Caco-2 (cell line): ENCODE measurements at regions not wholly inside any gene's neighbourhood (a gene's known extent, or its start where the extent isn't known, plus 50 kb on each side); places are given as distances from the start of the nearest gene placed in this dataset.

ENCODE experiments used
- BruUV-seq: library from RNA; stranded (reverse); fragments of 400-500 nt; replicated peaks from 2 replicates; lab custom pipeline; 2021; lab: Mats Ljungman, UMichigan
- CTCF ChIA-PET: fragments of 300-600 bp; sonication (Branson Sonifier 250); formaldehyde crosslinking; loops from one replicate; lab custom pipeline; 2022; ENCODE audit warnings: antibody characterized with exemption; lab: Charles Lee
- POLR2A ChIA-PET: fragments of 300-600 bp; sonication (Branson Sonifier 250); formaldehyde crosslinking; loops from one replicate; lab custom pipeline; 2022; ENCODE audit warnings: antibody characterized with exemption; lab: Charles Lee
- DNase-seq, 2 experiments: peaks; one replicate each; pipeline versions ENCODE4 v3.0.0 to v3.0.0-alpha.2; 2020 to 2022
- H3K27me3 ChIP-seq: replicated peaks from 2 replicates; pipeline ENCODE4 v1.6.0; 2011; ENCODE audit warnings: low read length; ENCODE audit not compliant: control insufficient read depth, insufficient read depth
- H3K36me3 ChIP-seq: 2 replicates; pipeline ENCODE4 v1.5.1; 2011; ENCODE audit warnings: low read length; ENCODE audit not compliant: control insufficient read depth, insufficient read depth
- H3K4me1 ChIP-seq: fragments of 250-450 bp; sonication (Bioruptor Pico); 2 replicates; pipeline ENCODE4 v1.5.1; 2020; ENCODE audit warnings: mild to moderate bottlenecking
- H3K4me3 ChIP-seq: 2 replicates; pipeline ENCODE4 v1.5.1; 2011; ENCODE audit warnings: low read depth, mild to moderate bottlenecking, control low read depth, low read length
- H3K9me3 ChIP-seq: fragments of 250-450 bp; sonication (Bioruptor Pico); 2 replicates; pipeline ENCODE4 v1.5.1; 2020; ENCODE audit warnings: mild to moderate bottlenecking, moderate library complexity
- H3K27ac Mint-ChIP-seq: one replicate; pipeline ENCODE4 v1.8.0; 2022; ENCODE audit warnings: mixed read lengths; ENCODE audit not compliant: unreplicated experiment
- H3K27me3 Mint-ChIP-seq: one replicate; pipeline ENCODE4 v1.8.0; 2022; ENCODE audit warnings: mixed read lengths; ENCODE audit not compliant: insufficient read depth, unreplicated experiment
- H3K36me3 Mint-ChIP-seq: one replicate; pipeline ENCODE4 v1.8.0; 2022; ENCODE audit warnings: mild to moderate bottlenecking, mixed read lengths; ENCODE audit not compliant: insufficient read depth, unreplicated experiment
- H3K4me1 Mint-ChIP-seq: one replicate; pipeline ENCODE4 v1.8.0; 2022; ENCODE audit warnings: low read depth, mixed read lengths; ENCODE audit not compliant: unreplicated experiment
- H3K4me3 Mint-ChIP-seq: one replicate; pipeline ENCODE4 v1.8.0; 2022; ENCODE audit warnings: mild to moderate bottlenecking, moderate library complexity, mixed read lengths; ENCODE audit not compliant: unreplicated experiment
- H3K9me3 Mint-ChIP-seq: one replicate; pipeline ENCODE4 v1.8.0; 2022; ENCODE audit warnings: mixed read lengths; ENCODE audit not compliant: unreplicated experiment
- intact Hi-C: fragments of 100-400 bp; cut with micrococcal nuclease; formaldehyde crosslinking; loops from one replicate; pipeline ENCODE4 v1.10.0; 2022; ENCODE audit not compliant: unreplicated experiment
- TF ChIP-seq, protein P1 (sequence below), 2 experiments: fragments of 200-600 bp in 1 of 2; IDR thresholded peaks; 1 replicate in 1 of 2; 2 replicates in 1 of 2; pipeline versions ENCODE4 v1.5.1 to v1.8.0; 2011 to 2022; ENCODE audit warnings: antibody characterized with exemption in 1 of 2, control low read depth in 1 of 2, inconsistent platforms in 1 of 2, low read depth in 1 of 2, low read length in 1 of 2, mild to moderate bottlenecking in 1 of 2, moderate library complexity in 1 of 2; ENCODE audit not compliant: insufficient read depth in 1 of 2, severe bottlenecking in 1 of 2, unreplicated experiment in 1 of 2

DNA sequence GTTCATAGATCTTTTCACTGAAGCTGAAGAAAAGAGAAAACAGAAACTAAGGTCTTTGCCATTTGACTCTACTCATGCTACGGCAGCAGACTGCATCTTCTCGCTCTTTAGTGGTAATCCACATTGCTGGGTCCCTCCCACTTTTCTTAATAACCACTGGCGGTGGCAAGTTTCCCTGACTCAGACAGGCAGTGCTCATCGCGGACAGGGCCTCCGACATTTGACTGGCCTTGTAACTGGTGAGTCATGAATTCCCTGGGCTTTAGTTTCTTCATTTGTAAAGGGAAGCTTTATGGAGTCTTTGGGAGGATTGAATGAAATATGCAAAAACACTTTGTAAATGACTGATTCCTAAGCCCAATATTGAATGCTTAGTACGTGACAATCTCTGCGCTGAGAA is 238.2 kb upstream of the RBBP8 start:
- no peak overlapping the region for H3K4me3 Mint-ChIP-seq
- TF ChIP-seq, protein P1, sequence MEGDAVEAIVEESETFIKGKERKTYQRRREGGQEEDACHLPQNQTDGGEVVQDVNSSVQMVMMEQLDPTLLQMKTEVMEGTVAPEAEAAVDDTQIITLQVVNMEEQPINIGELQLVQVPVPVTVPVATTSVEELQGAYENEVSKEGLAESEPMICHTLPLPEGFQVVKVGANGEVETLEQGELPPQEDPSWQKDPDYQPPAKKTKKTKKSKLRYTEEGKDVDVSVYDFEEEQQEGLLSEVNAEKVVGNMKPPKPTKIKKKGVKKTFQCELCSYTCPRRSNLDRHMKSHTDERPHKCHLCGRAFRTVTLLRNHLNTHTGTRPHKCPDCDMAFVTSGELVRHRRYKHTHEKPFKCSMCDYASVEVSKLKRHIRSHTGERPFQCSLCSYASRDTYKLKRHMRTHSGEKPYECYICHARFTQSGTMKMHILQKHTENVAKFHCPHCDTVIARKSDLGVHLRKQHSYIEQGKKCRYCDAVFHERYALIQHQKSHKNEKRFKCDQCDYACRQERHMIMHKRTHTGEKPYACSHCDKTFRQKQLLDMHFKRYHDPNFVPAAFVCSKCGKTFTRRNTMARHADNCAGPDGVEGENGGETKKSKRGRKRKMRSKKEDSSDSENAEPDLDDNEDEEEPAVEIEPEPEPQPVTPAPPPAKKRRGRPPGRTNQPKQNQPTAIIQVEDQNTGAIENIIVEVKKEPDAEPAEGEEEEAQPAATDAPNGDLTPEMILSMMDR (IDR thresholded peaks at IDR 0.05; ENCODE audit: insufficient read depth in 1 of 2, low read depth in 1 of 2, low read length in 1 of 2, severe bottlenecking in 1 of 2, unreplicated experiment in 1 of 2) = no peak
- no TSS peak for BruUV-seq
- Histone ChIP-seq H3K4me1 (peaks cover 21% of the 10 kb centered on the region), H3K4me3 (no peak overlapping the region), H3K9me3 (no peaks in the 10 kb centered on the region; the same call in 1 of the 2 replicates), H3K27me3 (no peaks in the 10 kb centered on the region), H3K36me3 (no peaks in the 10 kb centered on the region)
- CTCF ChIA-PET = no interaction called here
- POLR2A ChIA-PET = no interaction called here
- no peak for DNase-seq
- intact Hi-C loops = no loop called here
- peaks cover 4% of the 10 kb centered on the region for H3K4me1 Mint-ChIP-seq
- no peak overlapping the region for H3K27ac Mint-ChIP-seq
- no peaks in the 10 kb centered on the region for H3K27me3 Mint-ChIP-seq
- H3K9me3 Mint-ChIP-seq = peaks cover 6% of the 10 kb centered on the region
- no peaks in the 10 kb centered on the region for H3K36me3 Mint-ChIP-seq

DNA sequence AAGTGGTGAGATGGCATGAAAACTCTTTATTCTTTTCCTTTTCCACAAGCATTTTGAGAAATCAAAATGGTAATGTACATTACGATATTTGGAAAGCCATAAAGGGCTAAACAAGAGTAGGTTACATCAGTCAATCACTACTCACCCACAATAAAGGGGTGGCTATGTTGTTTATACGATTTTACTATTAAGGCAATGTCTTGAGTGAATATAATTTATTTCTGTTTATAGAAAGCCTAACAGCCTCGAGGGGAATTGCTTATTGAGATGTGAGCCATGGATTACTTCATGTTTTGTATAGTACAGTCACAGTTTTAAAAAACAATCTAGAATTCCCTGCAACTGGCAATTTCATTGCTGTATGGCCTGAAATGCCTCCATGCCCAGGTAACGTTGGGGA is 237.5 kb upstream of the RBBP8 start:
- H3K36me3 Mint-ChIP-seq = no peaks in the 10 kb centered on the region
- CTCF ChIA-PET = no interaction called here
- POLR2A ChIA-PET = interaction anchor here (0.6 kb wide), 1 partner anchor 281 kb away, joined by 3 read pairs; no protein-coding TSS in a partner anchor
- BruUV-seq = no TSS peak
- Histone ChIP-seq H3K4me1 (peaks cover 21% of the 10 kb centered on the region), H3K9me3 (no peaks in the 10 kb centered on the region; the same call in 1 of the 2 replicates), H3K36me3 (no peaks in the 10 kb centered on the region), H3K4me3 (no peak overlapping the region), H3K27me3 (no peaks in the 10 kb centered on the region)
- DNase-seq = no peak
- no peak overlapping the region for H3K27ac Mint-ChIP-seq
- no peak overlapping the region for H3K4me3 Mint-ChIP-seq
- H3K4me1 Mint-ChIP-seq = peaks cover 7% of the 10 kb centered on the region
- TF ChIP-seq, protein P1 (IDR thresholded peaks at IDR 0.05; ENCODE audit: insufficient read depth in 1 of 2, low read depth in 1 of 2, low read length in 1 of 2, severe bottlenecking in 1 of 2, unreplicated experiment in 1 of 2) = no peak
- peaks cover 10% of the 10 kb centered on the region for H3K9me3 Mint-ChIP-seq
- intact Hi-C loops = no loop called here
- H3K27me3 Mint-ChIP-seq = no peaks in the 10 kb centered on the region

DNA sequence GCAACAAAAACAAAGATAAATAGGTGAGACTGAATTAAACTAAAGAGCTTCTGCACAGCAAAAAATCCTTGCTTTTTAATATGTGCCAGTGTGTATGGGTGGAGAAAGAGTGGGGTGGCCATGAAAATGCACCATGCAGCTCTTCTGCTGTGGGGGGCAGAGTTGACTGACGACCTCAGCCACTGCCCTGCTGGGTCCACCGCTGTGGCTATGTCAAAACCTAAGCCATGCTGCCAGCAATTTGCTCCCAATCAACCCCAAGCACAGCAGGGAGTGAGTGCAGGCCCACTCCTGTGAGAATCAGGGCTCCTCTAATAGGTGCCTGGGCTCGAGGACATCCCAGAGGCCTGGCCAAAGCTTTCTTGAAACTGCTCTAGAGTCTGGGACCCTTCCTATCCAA is 235.6 kb upstream of the RBBP8 start:
- POLR2A ChIA-PET = no interaction called here
- intact Hi-C loops = no loop called here
- TF ChIP-seq, protein P1 (IDR thresholded peaks at IDR 0.05; ENCODE audit: insufficient read depth in 1 of 2, low read depth in 1 of 2, low read length in 1 of 2, severe bottlenecking in 1 of 2, unreplicated experiment in 1 of 2) = no peak
- no peaks in the 10 kb centered on the region for H3K27me3 Mint-ChIP-seq
- H3K4me1 ChIP-seq = peaks cover 12% of the 10 kb centered on the region; the same call in 1 of the 2 replicates
- no peaks in the 10 kb centered on the region for H3K27me3 ChIP-seq
- no peak for DNase-seq
- BruUV-seq = no TSS peak
- H3K4me1 Mint-ChIP-seq = peaks cover 7% of the 10 kb centered on the region
- CTCF ChIA-PET = no interaction called here
- no peaks in the 10 kb centered on the region; the same call in 1 of the 2 replicates for H3K9me3 ChIP-seq
- no peak overlapping the region for H3K4me3 Mint-ChIP-seq
- H3K36me3 Mint-ChIP-seq = no peaks in the 10 kb centered on the region
- H3K9me3 Mint-ChIP-seq = peaks cover 10% of the 10 kb centered on the region
- no peak overlapping the region for H3K27ac Mint-ChIP-seq
- no peaks in the 10 kb centered on the region for H3K36me3 ChIP-seq
- H3K4me3 ChIP-seq = no peak overlapping the region
